ENCODE measurements at regions not wholly inside any gene's neighbourhood (a gene's known extent, or its start where the extent isn't known, plus 50 kb on each side); places are given as distances from the start of the nearest gene placed in this dataset.

DNA sequence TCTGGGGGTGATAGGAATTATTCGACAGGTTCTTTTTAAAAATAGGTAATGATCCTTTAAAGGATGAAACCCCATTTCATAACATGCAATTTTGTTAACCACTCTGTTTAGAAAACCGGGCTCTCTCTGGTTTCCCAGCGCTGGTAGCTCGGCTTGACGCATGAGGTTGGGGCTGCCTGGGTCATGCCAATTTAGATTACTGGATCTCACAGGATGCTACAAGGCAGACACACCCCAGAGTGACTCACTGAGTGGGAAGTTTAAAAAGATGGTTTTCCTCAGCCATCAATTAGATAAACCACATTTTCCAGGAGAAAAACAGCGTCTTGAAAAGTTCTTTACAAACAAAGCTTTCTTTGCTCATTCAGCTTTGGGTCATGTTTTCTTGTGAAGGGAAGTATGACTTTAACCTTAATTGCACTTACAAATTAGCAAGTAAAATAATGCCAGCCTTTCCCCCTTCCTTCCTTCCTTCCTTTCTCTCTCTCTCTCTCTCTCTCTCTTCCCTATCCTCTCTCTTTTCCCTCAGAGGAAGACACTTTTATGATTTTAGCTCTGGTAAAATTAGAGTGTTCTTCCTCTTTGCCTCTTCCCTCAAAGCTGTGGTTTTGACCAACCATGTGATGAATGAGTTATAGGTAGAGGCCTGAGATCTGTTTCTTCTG is 99.8 kb downstream of the EPDR1 start:
- Histone ChIP-seq H2BK15ac (ENCODE audit: low read depth, low read length) (no peak overlapping the region), H3K4me1 (ENCODE audit: insufficient read depth, low read length) (no peaks in the 10 kb centered on the region), H3K27me3 (ENCODE audit: insufficient read depth, low read length) (no peaks in the 10 kb centered on the region), H3K18ac (ENCODE audit: insufficient read length, low read depth, low read length) (no peak overlapping the region), H3K9me3 (ENCODE audit: control insufficient read depth, low read depth, low read length) (no peaks in the 10 kb centered on the region), H3K79me1 (ENCODE audit: insufficient read depth, low read depth, low read length, poor library complexity, severe bottlenecking) (no peaks in the 10 kb centered on the region), H3K4ac (ENCODE audit: low read depth, low read length) (no peak overlapping the region), H4K8ac (replicated peaks; ENCODE audit: insufficient read length, low read depth, low read length) (no peak overlapping the region), H3K79me2 (ENCODE audit: insufficient read depth, low read length) (no peaks in the 10 kb centered on the region), H4K5ac (ENCODE audit: insufficient read length, low read depth, low read length) (no peak overlapping the region), H3K23ac (ENCODE audit: insufficient read length, low read depth, low read length) (no peak overlapping the region), H2AFZ (ENCODE audit: low read length) (no peak overlapping the region), H3K9ac (ENCODE audit: extremely low read depth, insufficient read length, low read length) (no peak overlapping the region), H2BK20ac (ENCODE audit: low read depth, low read length, poor library complexity, severe bottlenecking) (no peak overlapping the region), H3K4me2 (ENCODE audit: insufficient read depth, insufficient read length, low read length) (no peak overlapping the region), H3T11ph (ENCODE audit: low read length) (no peak overlapping the region), H4K20me1 (ENCODE audit: control insufficient read depth, insufficient read depth, insufficient read length) (no peaks in the 10 kb centered on the region), H2BK12ac (ENCODE audit: insufficient read length, low read depth, low read length) (no peak overlapping the region), H3K27ac (ENCODE audit: insufficient read length, low read depth, low read length) (no peak overlapping the region), H2AK5ac (ENCODE audit: insufficient read length, low read length) (no peak overlapping the region), H3K14ac (ENCODE audit: insufficient read depth, low read length) (no peak overlapping the region), H4K91ac (ENCODE audit: insufficient read length, low read depth, low read length) (no peak overlapping the region), H2BK120ac (ENCODE audit: low read depth, low read length, poor library complexity, severe bottlenecking) (no peak overlapping the region), H2BK5ac (ENCODE audit: insufficient read length, low read length) (no peak overlapping the region), H3K23me2 (ENCODE audit: insufficient read length, low read depth, low read length, poor library complexity, severe bottlenecking) (no peaks in the 10 kb centered on the region), H3K56ac (ENCODE audit: insufficient read length, low read depth, low read length) (no peak overlapping the region)
- DNase-seq, result no peak
- Mint-ChIP-seq H3K4me3 (no peak overlapping the region), H3K27ac (no peak overlapping the region), H3K36me3 (ENCODE audit: insufficient read depth in 1 of 3, low read depth in 3 of 3) (no peaks in the 10 kb centered on the region), H3K4me1 (no peaks in the 10 kb centered on the region; a peak in 1 of 4 replicates), H3K9me3 (no peaks in the 10 kb centered on the region), H3K27me3 (ENCODE audit: low read depth) (no peaks in the 10 kb centered on the region; the same call in 1 of the 2 replicates)
- TF ChIP-seq, protein P1, sequence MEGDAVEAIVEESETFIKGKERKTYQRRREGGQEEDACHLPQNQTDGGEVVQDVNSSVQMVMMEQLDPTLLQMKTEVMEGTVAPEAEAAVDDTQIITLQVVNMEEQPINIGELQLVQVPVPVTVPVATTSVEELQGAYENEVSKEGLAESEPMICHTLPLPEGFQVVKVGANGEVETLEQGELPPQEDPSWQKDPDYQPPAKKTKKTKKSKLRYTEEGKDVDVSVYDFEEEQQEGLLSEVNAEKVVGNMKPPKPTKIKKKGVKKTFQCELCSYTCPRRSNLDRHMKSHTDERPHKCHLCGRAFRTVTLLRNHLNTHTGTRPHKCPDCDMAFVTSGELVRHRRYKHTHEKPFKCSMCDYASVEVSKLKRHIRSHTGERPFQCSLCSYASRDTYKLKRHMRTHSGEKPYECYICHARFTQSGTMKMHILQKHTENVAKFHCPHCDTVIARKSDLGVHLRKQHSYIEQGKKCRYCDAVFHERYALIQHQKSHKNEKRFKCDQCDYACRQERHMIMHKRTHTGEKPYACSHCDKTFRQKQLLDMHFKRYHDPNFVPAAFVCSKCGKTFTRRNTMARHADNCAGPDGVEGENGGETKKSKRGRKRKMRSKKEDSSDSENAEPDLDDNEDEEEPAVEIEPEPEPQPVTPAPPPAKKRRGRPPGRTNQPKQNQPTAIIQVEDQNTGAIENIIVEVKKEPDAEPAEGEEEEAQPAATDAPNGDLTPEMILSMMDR (conservative IDR thresholded peaks at IDR 0.05), result no peak
- WGBS (ENCODE audit: extremely low coverage, insufficient read length, low lambda C conversion rate), result no CpG with 5 or more reads among the region's 6 CpGs
